Endothelial cell (in vitro differentiated cells): ENCODE measurements at regions not wholly inside any gene's neighbourhood (a gene's known extent, or its start where the extent isn't known, plus 50 kb on each side); places are given as distances from the start of the nearest gene placed in this dataset.

ENCODE experiments used
- DNase-seq: peaks from one replicate; pipeline ENCODE4 v3.0.0; 2021; ENCODE audit warnings: low spot score
- H3K27ac Mint-ChIP-seq: one replicate; pipeline ENCODE4 v1.8.0; 2021; ENCODE audit warnings: mixed read lengths, inconsistent platforms; ENCODE audit not compliant: unreplicated experiment
- H3K27me3 Mint-ChIP-seq: one replicate; pipeline ENCODE4 v1.8.0; 2021; ENCODE audit warnings: mild to moderate bottlenecking, moderate library complexity, mixed read lengths, inconsistent platforms; ENCODE audit not compliant: unreplicated experiment
- H3K36me3 Mint-ChIP-seq: one replicate; pipeline ENCODE4 v1.8.0; 2021; ENCODE audit warnings: mild to moderate bottlenecking, low read depth, mixed read lengths, inconsistent platforms; ENCODE audit not compliant: unreplicated experiment
- H3K4me1 Mint-ChIP-seq: one replicate; pipeline ENCODE4 v1.8.0; 2021; ENCODE audit warnings: mild to moderate bottlenecking, mixed read lengths, inconsistent platforms; ENCODE audit not compliant: unreplicated experiment
- H3K4me3 Mint-ChIP-seq: one replicate; pipeline ENCODE4 v1.8.0; 2021; ENCODE audit warnings: mild to moderate bottlenecking, mixed read lengths, inconsistent platforms; ENCODE audit not compliant: unreplicated experiment
- H3K9me3 Mint-ChIP-seq: one replicate; pipeline ENCODE4 v1.8.0; 2021; ENCODE audit warnings: mixed read lengths, inconsistent platforms; ENCODE audit not compliant: unreplicated experiment
- TF ChIP-seq, protein P1 (sequence below): fragments of 200-600 bp; sonication (generic); IDR thresholded peaks from one replicate; pipeline ENCODE4 v1.5.0; 2021; ENCODE audit warnings: antibody characterized with exemption; ENCODE audit not compliant: unreplicated experiment

DNA sequence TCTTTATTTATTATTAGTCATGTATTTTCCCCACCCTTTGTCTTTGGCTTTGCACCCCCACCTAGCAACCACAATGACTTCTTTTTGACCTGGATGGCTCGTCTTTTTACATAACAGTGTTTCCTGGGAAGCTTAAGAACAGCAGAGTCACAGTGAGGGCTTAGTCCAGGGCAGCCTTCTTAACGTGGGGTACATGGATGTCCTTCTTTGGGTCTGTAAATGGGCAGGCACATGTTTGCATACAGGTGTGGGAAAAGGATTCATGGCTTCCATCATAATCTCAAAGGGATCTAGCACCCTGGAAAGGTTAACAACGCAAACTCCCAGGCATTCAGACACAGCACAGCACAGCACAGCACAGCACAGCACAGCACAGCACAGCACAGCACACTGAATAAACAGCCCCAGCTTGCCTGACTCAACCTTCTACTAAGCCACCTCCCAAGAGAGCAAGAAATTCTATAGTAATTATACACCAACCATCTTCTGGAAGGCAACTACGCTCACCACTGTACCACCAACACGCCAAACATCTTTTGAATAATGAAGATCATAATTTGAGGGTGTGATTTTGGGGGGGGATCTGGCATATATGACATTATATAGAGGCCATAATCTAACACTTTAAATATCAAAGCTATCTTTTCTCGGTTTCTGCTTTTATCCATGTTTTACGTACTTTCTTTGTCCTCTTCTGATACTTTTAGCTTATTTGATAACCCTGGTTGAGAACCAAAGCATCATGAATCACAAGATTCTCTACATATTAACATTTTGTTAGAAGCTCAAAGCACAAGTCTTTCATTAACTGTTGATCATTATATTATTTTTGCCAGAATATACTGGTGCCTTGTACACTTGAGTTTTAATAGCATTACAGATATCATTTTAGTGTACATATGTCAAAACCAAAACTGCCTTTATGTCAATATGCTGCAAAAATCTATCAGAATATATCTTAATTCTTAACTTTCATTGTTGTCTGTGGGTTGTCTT is 177.2 kb upstream of the KLF14 start:
- no peak for DNase-seq
- Mint-ChIP-seq H3K27ac (no peak overlapping the region), H3K4me3 (no peak overlapping the region), H3K4me1 (peaks cover 24% of the 10 kb centered on the region), H3K27me3 (no peaks in the 10 kb centered on the region), H3K9me3 (no peaks in the 10 kb centered on the region), H3K36me3 (no peaks in the 10 kb centered on the region)
- TF ChIP-seq, protein P1, sequence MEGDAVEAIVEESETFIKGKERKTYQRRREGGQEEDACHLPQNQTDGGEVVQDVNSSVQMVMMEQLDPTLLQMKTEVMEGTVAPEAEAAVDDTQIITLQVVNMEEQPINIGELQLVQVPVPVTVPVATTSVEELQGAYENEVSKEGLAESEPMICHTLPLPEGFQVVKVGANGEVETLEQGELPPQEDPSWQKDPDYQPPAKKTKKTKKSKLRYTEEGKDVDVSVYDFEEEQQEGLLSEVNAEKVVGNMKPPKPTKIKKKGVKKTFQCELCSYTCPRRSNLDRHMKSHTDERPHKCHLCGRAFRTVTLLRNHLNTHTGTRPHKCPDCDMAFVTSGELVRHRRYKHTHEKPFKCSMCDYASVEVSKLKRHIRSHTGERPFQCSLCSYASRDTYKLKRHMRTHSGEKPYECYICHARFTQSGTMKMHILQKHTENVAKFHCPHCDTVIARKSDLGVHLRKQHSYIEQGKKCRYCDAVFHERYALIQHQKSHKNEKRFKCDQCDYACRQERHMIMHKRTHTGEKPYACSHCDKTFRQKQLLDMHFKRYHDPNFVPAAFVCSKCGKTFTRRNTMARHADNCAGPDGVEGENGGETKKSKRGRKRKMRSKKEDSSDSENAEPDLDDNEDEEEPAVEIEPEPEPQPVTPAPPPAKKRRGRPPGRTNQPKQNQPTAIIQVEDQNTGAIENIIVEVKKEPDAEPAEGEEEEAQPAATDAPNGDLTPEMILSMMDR, result no peak

DNA sequence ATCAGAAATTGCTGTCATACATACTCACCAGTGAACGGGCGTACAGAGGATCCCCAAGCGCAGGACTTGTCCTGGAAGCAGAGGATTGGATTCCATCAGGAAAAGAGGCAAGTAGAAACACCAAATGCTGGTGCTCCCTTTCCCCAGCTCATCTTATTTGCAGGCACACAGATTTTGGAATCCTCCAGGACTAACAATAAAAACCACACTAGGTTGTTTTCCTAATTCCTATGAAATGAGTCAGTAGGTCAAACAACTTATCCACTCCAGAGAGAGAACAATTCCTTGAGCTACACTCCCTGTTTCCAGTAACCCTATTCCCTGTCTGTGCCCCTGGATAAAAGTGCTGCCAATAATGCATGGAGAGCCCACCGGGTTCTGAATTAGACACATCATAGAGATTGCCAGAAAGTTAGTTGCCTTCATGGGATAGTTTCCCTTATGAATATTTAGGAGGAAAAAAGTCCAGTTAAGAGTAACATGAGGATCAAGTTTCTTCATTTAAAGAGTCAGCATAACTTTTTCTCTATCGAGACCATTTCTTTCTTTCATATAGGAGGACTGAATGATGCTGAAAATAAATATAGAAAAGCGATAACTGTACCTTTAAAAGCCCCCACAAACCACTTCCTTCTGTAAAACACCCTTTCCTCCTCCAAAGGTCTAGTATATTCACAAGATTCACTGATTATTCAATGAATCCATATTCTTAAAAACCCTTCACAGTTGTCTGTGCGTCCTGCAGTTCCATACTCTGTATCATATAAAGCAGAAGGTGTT is 178.3 kb upstream of the KLF14 start:
- Mint-ChIP-seq H3K27me3 (no peaks in the 10 kb centered on the region), H3K4me1 (peaks cover 24% of the 10 kb centered on the region), H3K36me3 (no peaks in the 10 kb centered on the region), H3K27ac (peak overlapping the region; percentile 21), H3K9me3 (no peaks in the 10 kb centered on the region), H3K4me3 (no peak overlapping the region)
- DNase-seq, result no peak
- TF ChIP-seq, protein P1, result no peak

DNA sequence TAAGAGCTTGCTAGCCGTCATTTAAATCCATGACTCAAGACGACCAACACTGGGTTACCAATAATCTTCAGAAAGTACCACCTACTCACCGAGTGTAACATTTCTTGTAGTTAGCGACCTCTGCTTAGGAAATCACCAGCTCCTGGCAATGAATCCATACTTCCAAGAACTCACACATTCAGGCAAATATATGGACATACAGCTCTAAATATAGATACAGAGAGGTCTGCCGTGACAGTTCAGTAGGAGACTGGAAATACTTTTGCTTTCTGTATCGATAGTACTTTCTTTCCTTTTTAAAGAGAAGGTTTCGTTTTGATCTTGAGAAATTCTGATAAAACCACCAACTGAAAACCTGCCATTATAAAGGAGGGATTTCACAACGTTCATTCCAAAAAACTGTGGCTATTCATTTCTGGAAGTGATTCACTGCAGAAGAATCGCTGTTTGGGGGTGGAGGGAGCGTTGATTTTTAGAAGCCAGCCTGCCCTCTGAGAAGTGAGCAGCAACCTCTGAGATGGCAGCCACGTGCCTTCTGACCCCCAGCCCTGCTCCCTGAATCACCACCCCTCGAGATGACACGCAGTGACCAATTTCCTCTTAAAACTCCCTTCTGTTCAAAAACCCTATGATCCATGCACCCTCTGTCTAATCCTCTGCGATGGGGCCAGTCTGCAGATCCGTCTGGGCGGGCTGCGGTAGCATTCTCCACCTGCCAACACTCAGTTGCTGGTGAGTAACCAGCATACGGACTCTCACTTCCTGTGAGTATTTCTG is 179.0 kb upstream of the KLF14 start:
- Mint-ChIP-seq H3K27ac (no peak overlapping the region), H3K27me3 (no peaks in the 10 kb centered on the region), H3K4me3 (no peak overlapping the region), H3K36me3 (no peaks in the 10 kb centered on the region), H3K4me1 (peaks cover 24% of the 10 kb centered on the region), H3K9me3 (no peaks in the 10 kb centered on the region)
- TF ChIP-seq, protein P1, result no peak
- no peak for DNase-seq

DNA sequence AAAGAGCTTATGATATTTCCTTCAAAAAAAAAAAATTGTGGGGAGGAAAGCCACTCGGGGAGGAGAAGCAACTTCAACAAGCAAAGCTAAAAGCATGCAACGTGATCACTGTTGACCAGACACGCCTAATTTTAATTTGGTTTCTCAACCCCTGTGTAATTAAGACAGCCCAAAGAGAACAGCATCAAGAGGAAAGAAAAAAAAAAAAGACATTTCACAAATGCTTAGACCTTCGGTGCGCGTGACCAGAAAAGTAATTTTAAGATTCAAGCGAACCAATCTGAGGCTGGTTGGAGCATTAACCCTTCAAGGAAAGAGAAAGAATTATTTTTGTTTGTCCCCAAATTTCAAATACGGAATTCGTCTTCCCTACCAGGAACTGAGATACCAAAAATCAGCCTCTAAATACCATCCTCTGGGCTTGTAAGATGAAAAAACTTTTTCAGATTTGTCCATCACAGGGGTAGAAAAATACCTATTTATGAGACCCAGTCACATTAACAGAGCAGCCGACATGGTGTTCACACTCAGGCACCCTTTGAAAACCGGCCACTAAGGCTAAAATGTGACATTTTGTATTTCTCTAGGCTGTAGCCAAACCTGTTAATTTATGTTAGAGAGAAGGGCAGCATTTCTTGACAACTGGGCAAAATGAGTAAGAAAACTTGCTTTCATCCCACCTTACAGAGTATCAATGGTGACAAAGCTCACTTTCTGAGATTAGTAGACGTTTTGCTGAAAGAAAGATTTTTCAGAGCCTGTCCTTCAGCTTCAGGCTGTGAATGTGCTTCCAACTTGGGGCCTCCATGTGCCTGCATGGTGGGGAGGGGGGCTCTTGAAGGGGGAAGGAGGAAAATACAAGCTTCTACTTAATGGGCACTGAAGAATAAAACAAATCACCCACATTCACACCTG is 179.9 kb upstream of the KLF14 start:
- H3K4me1 Mint-ChIP-seq, result peaks cover 24% of the 10 kb centered on the region
- TF ChIP-seq, protein P1, result no peak
- H3K4me3 Mint-ChIP-seq, result no peak overlapping the region
- DNase-seq, result no peak
- H3K36me3 Mint-ChIP-seq, result no peaks in the 10 kb centered on the region
- H3K27ac Mint-ChIP-seq, result no peak overlapping the region
- no peaks in the 10 kb centered on the region for H3K27me3 Mint-ChIP-seq
- H3K9me3 Mint-ChIP-seq, result no peaks in the 10 kb centered on the region
